SH-SY5Y (cell line): ENCODE measurements at regions not wholly inside any gene's neighbourhood (a gene's known extent, or its start where the extent isn't known, plus 50 kb on each side); places are given as distances from the start of the nearest gene placed in this dataset.

ENCODE experiments used
- GATA2 ChIP-seq: IDR thresholded peaks from 2 replicates; pipeline ENCODE4 v1.6.1; 2011; ENCODE audit warnings: mild to moderate bottlenecking, low read depth, low read length
- GATA3 ChIP-seq: IDR thresholded peaks from 2 replicates; pipeline ENCODE4 v1.6.1; 2011; ENCODE audit warnings: low read depth, mild to moderate bottlenecking, low read length, moderate library complexity

- TF ChIP-seq GATA2: no peak
- TF ChIP-seq GATA3: no peak
Observed at GRCh38 chr2:8317418-8317817, 364.4 kb upstream of the ID2 start.
